ENCODE measurements at regions not wholly inside any gene's neighbourhood (a gene's known extent, or its start where the extent isn't known, plus 50 kb on each side); places are given as distances from the start of the nearest gene placed in this dataset.

GRCh38 chr14:100657780-100658179, 68.9 kb upstream of the DLK1 start:
- H3K27ac ChIP-seq, result no peak overlapping the region
- H3K4me1 ChIP-seq, result peaks cover 4% of the 10 kb centered on the region
- intact Hi-C loops (cut with DNase I), result no loop called here
- H3K27me3 ChIP-seq, result no peaks in the 10 kb centered on the region
- H3K4me3 ChIP-seq, result no peak overlapping the region
- no peak for TF ChIP-seq CTCF (IDR thresholded peaks at IDR 0.05)
- no peak for TF ChIP-seq POLR2AphosphoS5 (IDR thresholded peaks at IDR 0.05; ENCODE audit: insufficient read depth in 1 of 2, low read depth in 1 of 2)
- no peak for TF ChIP-seq POLR2A (IDR thresholded peaks at IDR 0.05)
- no peak for DNase-seq (ENCODE audit: extremely low spot score in 2 of 2)
- no peaks in the 10 kb centered on the region for H3K36me3 ChIP-seq
- no peaks in the 10 kb centered on the region for H3K9me3 ChIP-seq

- H3K4me1 ChIP-seq, result peaks cover 4% of the 10 kb centered on the region
- no peaks in the 10 kb centered on the region for H3K9me3 ChIP-seq
- intact Hi-C loops (cut with DNase I), result no loop called here
Observed at GRCh38 chr14:100658181-100658886, 68.4 kb upstream of the DLK1 start.

DNA sequence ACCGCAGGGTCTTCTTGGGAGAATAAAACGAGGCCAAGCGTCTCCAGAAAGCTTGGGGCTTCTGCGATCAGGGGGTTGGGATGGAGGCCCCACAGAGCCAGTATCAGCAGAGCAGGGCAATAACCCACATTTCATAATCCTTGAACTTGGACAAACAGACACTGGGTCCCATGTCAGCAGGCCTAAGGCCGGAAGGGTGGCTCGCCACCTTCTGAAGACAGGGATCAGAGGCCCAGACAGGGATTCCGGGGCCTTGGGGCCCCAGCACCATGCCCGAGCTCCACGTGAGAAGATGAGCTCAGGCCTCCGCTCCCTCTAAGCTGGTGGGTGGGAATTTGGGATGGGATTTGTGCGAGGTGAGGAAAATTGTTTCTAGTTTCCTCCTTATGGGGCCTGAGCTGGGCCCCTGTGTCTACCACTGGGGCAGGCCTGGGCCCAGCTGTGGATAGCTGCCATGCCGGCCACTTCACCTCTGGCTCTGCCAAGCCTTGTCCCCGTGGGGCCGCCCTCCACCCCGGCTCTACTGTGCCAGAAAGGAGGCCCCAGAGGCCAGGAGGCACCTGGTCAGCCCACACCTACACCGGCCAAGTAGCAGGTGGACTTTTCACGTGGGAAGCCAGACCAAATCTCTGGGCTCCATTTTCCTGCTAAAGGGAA, 67.2 kb upstream of the DLK1 start:
- Histone ChIP-seq H3K36me3 (no peaks in the 10 kb centered on the region), H3K4me3 (no peak overlapping the region)
- intact Hi-C loops (cut with DNase I), result no loop called here

More at GRCh38 chr14:100658181-100658886, 68.4 kb upstream of the DLK1 start:
- TF ChIP-seq POLR2AphosphoS5 (IDR thresholded peaks at IDR 0.05; ENCODE audit: insufficient read depth in 1 of 2, low read depth in 1 of 2) (no peak), POLR2A (IDR thresholded peaks at IDR 0.05) (no peak), CTCF (IDR thresholded peaks at IDR 0.05) (no peak)
- Histone ChIP-seq H3K4me3 (no peak overlapping the region), H3K27ac (no peak overlapping the region), H3K27me3 (no peaks in the 10 kb centered on the region), H3K36me3 (no peaks in the 10 kb centered on the region)
- no peak for DNase-seq (ENCODE audit: extremely low spot score in 2 of 2)

GRCh38 chr14:100660498-100660881, 66.2 kb upstream of the DLK1 start:
- TF ChIP-seq POLR2A (IDR thresholded peaks at IDR 0.05), result no peak
- no peak for TF ChIP-seq POLR2AphosphoS5 (IDR thresholded peaks at IDR 0.05; ENCODE audit: insufficient read depth in 1 of 2, low read depth in 1 of 2)
- TF ChIP-seq CTCF (IDR thresholded peaks at IDR 0.05), result no peak

More for the DNA sequence above, 67.2 kb upstream of the DLK1 start:
- Histone ChIP-seq H3K9me3 (no peaks in the 10 kb centered on the region), H3K27me3 (no peaks in the 10 kb centered on the region), H3K27ac (no peak overlapping the region), H3K4me1 (peaks cover 4% of the 10 kb centered on the region)
- TF ChIP-seq CTCF (IDR thresholded peaks at IDR 0.05) (no peak), POLR2AphosphoS5 (IDR thresholded peaks at IDR 0.05; ENCODE audit: insufficient read depth in 1 of 2, low read depth in 1 of 2) (no peak), POLR2A (IDR thresholded peaks at IDR 0.05) (no peak)
- DNase-seq (ENCODE audit: extremely low spot score in 2 of 2), result no peak

More at GRCh38 chr14:100660498-100660881, 66.2 kb upstream of the DLK1 start:
- Histone ChIP-seq H3K27ac (no peak overlapping the region), H3K27me3 (no peaks in the 10 kb centered on the region), H3K9me3 (no peaks in the 10 kb centered on the region), H3K4me3 (no peak overlapping the region), H3K36me3 (no peaks in the 10 kb centered on the region), H3K4me1 (no peaks in the 10 kb centered on the region)
- intact Hi-C loops (cut with DNase I), result no loop called here
- DNase-seq (ENCODE audit: extremely low spot score in 2 of 2), result no peak

Measured in vagina (tissue), 2 donors.